HPDE6-E6E7 (cell line): ENCODE measurements at regions not wholly inside any gene's neighbourhood (a gene's known extent, or its start where the extent isn't known, plus 50 kb on each side); places are given as distances from the start of the nearest gene placed in this dataset.

Experiments
- DNase-seq: peaks from one replicate; pipeline ENCODE4 v3.0.0; 2011; ENCODE audit warnings: missing footprints; ENCODE audit errors: extremely low spot score

DNA sequence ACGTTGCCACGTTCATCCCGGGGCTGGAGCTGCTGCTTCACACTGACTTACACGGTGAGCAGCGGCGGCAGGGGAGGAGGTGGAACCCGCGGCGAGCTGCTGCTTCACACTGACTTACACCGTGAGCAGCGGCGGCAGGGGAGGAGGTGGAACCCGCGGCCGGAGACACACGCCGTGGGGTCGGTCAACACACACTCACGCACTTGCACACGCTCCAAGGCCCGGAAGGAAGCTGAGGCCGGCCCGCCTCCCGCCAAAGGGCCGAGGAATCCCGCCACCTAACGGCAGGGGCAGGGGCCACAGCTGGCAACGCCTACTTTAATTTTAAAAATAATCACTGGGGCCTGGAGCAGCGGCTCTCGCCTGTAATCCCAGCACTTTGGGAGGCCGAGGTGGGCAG lies 94.4 kb upstream of the FOXC1 start:
- no peak for DNase-seq

DNA sequence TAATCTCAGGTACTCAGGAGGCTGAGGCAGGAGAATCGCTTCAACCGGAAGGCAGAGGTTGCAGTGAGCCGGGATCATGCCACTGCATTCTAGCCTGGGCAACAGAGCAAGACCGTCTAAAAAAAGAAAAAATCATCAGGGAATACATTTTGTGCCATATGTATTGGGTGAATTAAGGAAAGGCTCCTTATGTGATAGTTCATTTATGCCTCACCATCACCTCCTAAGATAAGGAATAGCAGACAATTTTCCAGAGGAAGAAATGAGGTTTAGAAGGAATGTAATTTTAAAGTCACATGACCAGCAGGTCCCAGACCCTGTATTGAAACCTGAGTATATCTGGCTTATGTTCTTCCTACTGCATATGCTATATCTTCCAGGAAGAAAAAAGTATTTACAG lies 93.9 kb upstream of the FOXC1 start:
- no peak for DNase-seq

DNA sequence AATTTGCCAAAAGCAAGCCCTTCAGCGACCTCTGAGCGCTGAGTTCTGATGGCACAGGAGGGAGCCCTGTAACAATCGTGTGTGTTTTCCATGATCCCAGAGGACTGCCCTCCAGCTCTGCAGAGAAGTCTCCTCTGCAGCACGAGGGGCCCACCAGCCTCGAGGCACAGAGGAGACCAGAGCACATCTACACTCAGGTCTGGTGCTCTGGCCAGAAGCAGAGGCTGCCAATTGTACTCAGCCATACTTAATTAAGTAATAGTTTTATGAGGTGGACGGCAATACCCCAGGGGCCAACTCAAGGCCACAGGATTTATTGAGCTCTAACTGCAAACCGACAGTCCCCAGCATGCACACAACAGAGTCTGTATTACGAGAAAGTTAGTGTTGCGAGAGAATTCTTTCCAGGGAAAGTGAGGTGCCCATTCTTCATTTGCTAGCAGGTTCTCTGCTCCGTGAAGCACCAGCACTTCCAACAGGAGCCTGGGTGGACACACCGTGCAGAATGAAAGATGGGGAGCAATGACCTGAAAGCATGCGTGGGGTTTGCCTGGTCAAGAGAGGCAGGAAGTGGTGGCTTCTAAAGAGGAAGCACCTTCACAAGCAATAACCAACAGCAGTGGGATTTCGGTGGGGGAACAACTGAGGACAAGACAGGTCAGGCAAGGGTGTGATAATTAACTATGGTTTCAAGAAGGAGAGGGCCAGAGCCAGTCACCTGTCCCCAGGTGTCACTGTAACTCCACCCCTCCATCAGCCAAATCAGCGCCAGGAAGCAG lies 92.8 kb upstream of the FOXC1 start:
- no peak for DNase-seq

DNA sequence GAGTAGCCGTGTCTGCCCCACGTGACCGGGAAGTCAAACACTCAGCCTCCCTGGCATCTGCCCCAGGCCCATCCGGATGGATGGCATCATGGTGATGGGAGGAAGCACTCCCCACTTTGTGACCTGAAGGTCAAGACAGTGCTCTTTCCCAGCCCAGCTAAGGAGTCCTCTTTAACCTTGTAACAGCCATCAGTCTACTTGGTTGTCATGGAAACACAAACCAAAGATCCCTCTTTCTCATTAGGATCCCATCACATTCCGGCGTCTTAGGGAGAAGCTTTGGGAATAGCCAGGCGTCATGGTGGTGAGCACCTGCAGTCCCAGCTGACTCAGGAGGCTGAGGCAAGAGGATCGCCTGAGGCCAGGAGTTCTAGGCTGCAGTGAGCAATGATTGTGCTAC lies 90.9 kb upstream of the FOXC1 start:
- DNase-seq, result no peak

DNA sequence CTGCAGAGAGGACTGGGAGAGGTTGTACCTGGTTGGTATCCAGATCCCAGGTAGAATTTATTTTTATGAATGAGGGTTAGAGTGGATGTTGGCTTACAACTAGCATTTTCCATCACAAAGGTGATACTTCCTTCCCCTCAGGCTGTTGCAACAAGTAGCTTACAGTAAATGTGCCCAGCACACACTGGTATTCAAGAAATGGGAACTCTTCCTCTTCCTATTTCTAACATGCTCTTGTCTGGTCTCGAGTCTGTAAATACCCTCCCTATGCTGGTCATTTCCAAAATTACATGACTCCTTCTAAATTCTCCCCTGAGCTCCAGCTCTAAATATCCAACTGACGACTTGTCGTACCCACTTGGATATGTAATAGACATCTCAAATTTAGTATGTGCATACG lies 90.1 kb upstream of the FOXC1 start:
- DNase-seq, result no peak

DNA sequence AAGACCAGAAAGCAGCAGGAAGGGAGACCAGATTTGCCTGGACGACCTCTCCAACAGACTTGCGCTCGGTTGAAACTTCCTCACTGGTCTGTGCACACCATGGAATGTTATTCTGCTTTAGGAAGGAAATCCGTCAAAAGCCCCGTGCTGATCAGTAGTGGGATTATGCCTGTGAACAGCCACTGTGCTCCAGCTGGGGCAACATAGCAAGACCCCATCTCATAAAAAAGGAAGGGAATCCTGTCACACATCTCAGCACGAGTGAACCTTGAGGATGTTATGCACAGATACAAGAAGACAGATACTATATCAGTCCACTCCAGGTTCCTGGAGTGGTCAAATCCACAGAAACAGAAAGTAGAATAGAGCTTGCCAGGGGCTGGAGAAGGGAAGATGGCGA lies 86.9 kb upstream of the FOXC1 start:
- DNase-seq, result no peak

GRCh38 chr6:1524040-1524480 lies 85.7 kb upstream of the FOXC1 start:
- peak; percentile 95 for DNase-seq

DNA sequence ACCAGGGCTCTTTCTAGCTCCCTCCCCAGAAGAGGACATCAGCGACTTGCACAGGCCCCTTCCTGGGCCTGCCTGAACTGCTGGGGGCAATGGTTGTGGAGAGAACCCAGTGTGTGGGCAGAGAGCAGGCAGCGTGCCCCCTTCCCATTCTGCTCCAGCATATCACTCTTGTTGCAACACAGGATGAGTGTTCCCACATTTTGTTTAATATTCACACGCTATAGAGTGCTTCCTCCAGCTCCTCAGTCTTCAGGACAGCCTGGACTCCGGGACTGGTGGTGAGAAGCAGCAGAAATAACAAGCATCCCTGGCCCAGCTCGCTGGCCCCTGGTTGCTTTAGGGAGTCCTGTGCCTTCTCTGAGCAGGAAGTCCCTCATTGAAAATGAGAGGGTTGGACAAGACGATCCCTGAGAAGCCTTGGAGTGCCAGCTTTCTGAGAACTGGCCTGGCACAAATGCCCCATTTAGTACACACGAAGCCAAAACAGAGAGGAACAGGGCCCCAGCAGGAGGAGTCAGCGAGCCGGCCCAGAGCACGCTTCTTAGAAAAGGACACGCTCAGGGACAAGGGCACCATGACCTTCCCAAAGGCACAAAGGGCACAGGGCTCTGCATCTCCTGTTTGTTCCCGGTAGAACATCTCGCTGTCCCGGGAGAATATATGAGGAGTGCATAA lies 84.2 kb upstream of the FOXC1 start:
- no peak for DNase-seq

DNA sequence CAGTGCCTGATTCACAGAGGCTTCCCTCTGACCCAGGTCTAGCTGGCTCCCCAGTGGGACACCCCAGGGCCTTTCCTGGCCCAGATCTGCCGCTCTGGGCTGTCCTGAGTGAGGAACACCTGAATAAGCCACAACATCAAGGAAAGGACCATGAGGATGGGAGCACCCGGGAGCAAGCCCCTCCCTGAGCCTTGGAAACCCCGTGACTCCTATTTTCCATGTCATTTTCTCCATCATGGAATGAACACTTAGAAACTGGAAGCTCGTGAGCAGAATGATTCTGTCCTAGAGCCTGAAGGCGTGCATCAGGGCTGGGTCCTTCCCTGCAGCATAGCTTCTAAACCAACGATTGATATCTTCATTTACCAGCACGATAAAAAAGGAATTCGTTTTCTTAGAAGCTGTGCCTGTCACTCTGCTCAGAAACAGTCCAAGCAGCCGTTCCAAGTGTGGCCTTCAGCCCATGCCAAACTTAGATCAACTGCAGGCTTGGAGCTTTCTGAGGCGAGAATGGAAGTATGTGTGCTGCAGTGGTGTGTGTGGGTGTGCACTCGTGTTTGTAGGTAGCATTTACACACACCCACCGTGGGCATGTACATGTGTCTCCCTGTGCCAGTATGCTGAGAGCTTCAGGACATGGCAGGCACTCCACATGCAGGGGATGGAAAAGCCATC lies 83.2 kb upstream of the FOXC1 start:
- no peak for DNase-seq

DNA sequence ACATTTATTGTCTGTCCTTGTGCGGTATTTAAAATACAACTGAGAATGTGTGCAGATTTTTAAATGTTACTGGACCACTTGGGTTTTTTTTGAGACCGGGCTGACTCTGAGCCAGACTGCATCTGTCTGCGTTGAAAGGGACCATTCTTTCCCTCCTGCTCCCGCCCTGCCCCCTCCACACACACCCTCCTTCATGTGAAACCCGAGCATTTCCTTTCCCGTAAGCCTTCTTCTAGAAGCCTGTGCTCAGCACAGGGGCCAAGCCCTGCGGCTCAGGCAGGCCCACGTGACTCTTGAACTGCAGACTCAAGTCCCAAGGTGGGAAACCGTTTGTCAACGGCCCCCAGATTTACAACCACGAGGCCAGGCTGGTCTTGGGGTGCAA lies 82.7 kb upstream of the FOXC1 start:
- DNase-seq, result no peak

DNA sequence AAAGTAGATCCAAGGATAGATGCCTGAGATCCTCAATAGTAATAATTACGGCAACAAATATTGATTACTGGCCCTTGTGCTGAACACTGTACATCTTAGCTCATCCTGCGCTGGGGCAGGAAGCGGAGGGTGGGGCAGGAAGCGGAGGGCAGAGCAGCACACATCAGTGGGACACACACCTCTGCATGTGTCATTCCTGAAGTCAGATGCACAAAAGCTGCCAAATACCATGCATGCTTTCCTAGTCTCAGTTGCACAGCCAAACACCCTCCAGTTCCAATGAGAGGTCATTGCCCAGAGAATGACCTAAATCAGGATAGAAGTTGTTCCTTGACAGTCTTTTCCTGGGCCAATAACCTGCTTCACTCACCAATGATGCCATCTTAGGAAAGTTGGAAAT lies 74.4 kb upstream of the FOXC1 start:
- DNase-seq, result peak; percentile 20

DNA sequence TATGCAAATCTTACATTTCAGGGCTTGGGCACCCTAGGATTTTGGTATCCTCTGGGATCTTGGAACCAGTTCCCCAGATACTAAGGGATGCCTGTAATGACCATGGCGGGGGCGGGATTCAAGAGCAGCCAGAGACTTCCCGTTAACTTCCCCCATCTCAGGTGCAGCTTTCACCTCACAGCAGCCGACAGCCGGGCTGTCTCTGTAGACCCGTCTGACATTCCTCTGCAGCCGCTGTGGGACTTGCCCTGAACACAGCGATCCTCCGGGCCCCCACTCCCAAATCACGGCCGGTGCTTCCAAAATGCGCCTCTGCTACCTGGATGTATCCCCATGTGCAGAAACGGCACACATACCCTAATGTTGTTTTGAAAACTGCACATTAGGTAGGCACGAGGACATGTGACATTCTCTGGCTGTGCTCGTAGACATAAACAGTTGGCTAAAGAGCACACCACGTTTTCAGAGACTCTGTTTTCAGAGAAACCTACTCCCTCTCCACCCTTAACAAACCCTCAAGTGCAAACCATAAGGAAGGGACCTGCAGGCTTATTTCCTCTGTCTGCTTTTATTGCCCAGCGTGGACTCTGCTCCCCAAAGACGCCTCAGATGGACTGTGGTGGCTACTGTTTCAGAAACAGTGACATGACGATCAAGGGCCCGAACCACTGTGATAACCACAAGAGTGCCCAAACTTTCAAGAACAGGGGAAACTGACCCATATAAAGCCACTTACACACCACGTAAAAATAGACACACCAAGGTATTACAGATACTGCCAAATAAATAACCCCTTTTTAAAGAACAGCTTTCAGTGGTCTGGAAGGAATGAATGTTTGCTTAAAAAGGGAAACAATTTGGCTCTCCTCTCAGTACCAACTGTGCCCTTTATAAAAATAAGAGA lies 72.9 kb upstream of the FOXC1 start:
- DNase-seq, result no peak

- DNase-seq, result no peak
Measured at GRCh38 chr6:1538369-1538768, 71.3 kb upstream of the FOXC1 start.

- no peak for DNase-seq
Measured at GRCh38 chr6:1538810-1539478, 70.8 kb upstream of the FOXC1 start.

- no peak for DNase-seq
Measured at GRCh38 chr6:1540864-1541521, 68.7 kb upstream of the FOXC1 start.

DNA sequence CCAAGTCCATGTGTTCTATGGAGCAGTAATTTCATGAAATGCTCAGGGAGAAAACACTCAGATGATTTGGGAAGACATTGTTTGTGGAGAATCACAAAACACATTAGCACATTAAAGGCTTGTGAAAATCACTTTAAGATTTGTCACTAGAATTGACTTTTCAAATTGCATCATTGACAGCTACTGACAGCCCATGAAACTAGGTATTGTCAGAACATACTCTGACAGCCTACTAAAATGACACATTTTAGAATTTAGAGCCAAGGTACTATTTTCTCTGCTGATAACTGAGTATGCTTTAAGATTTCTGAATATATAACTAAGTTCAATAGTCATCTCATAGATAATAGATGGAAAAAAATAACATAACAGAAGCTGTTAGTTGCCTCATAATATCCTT lies 67.4 kb upstream of the FOXC1 start:
- DNase-seq, result no peak

DNA sequence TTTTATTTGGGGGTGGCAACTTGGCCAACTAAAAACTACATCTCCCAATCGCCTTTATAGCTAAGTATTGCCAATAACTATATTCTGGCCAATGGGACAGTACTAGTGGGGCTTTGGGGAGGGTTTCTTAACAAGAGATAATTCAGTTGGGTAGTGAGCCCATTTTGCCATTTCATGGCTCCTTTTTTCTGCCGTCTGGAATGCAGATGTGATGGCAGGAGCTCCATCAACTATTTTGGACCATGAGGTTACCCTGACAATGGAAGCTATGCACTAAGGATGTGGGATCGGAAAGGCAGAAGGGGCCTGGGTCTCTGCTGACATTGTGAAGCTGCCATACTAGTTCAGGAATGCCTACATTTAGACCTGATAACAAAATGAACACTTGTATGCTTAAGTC lies 67.0 kb upstream of the FOXC1 start:
- no peak for DNase-seq

DNA sequence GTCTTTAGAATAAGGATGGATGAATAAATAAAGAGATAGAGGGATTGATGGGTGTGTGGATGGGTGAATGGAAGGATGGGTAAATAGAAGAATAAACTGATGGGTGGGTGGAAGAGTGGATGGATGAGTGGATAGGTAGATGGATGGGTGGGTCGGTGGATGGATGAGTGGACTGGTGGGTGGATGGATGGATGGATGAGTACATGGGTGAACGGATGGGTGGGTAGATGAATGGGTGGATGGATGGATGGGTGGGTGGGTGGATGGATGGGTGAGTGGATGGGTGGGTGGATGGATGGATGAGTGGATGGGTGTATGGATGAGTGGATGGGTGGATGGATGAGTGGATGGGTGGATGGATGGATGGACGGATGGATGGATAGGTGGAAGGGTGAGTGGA lies 65.7 kb upstream of the FOXC1 start:
- DNase-seq, result no peak

DNA sequence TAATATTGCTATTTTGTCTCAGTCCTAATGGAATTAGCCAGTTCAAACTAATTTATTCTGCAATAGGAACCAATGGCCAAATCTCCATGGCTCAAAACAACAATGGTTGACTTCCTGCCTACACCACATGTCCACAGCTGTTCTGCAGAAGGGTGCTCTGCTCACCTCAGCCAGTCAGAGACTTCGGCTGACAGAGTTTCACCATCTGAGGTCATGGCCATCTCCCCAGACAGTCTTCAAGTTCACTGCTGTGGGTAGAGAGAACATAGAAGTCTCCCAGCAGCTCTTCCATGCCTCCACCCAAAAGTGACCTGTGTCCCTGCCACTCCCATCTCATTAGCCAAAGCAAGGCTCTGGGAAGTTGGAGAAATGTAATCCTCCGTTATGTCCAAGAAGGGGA lies 65.1 kb upstream of the FOXC1 start:
- DNase-seq, result no peak

GRCh38 chr6:1545654-1546053 lies 64.1 kb upstream of the FOXC1 start:
- DNase-seq, result no peak

- DNase-seq, result no peak
Measured at GRCh38 chr6:1547785-1548184, 61.9 kb upstream of the FOXC1 start.
